Endothelial cell of umbilical vein (primary cell): ENCODE measurements at regions not wholly inside any gene's neighbourhood (a gene's known extent, or its start where the extent isn't known, plus 50 kb on each side); places are given as distances from the start of the nearest gene placed in this dataset.

Experiments
- BruUV-seq: library from RNA; stranded (reverse); fragments of 400-500 nt; replicated peaks from 2 replicates; lab custom pipeline; 2021; lab: Mats Ljungman, UMichigan
- CTCF ChIA-PET: fragments of 300-600, 350-600 bp; sonication (Branson Sonifier 250); formaldehyde crosslinking; loops from one replicate; lab custom pipeline; 2021; ENCODE audit warnings: antibody characterized with exemption, inconsistent platforms; lab: Charles Lee
- POLR2A ChIA-PET: fragments of 300-600, 350-600 bp; sonication (Branson Sonifier 250); formaldehyde crosslinking; loops from one replicate; lab custom pipeline; 2021; ENCODE audit warnings: antibody characterized with exemption, inconsistent platforms; lab: Charles Lee
- DNase-seq: peaks from one replicate; pipeline ENCODE4 v3.0.0-alpha.2; 2011; ENCODE audit warnings: low read depth, low spot score
- FAIRE-seq: peaks from 2 replicates; lab custom pipeline; 2011; peaks lifted over from hg19 to GRCh38; lab: Jason Lieb, UNC
- H2AFZ ChIP-seq: 2 replicates; pipeline ENCODE4 v1.6.0; 2012; ENCODE audit warnings: low read depth, low read length, control low read depth, inconsistent platforms
- H3K27ac ChIP-seq: 2 replicates; pipeline ENCODE4 v1.5.1; 2011; ENCODE audit warnings: low read depth, mild to moderate bottlenecking, control low read depth, low read length, moderate library complexity; ENCODE audit not compliant: insufficient read depth
- H3K27me3 ChIP-seq, 2 experiments: 2 replicates each; pipeline versions ENCODE4 v1.6.0 to v1.6.1; 2011; ENCODE audit warnings: low read length in 2 of 2, mixed read lengths in 1 of 2; ENCODE audit not compliant: control insufficient read depth in 2 of 2, insufficient read depth in 2 of 2
- H3K36me3 ChIP-seq, 2 experiments: 2 replicates in 1 of 2; 3 replicates in 1 of 2; pipeline ENCODE4 v1.5.1; 2011; ENCODE audit warnings: low read length in 2 of 2, mild to moderate bottlenecking in 1 of 2, moderate library complexity in 1 of 2; ENCODE audit not compliant: control insufficient read depth in 2 of 2, insufficient read depth in 2 of 2; ENCODE audit errors: extremely low read depth in 1 of 2
- H3K4me1 ChIP-seq: 3 replicates; pipeline ENCODE4 v1.5.1; 2011; ENCODE audit warnings: mild to moderate bottlenecking, low read length; ENCODE audit not compliant: control insufficient read depth, insufficient read depth; ENCODE audit errors: extremely low read depth
- H3K4me2 ChIP-seq: 2 replicates; pipeline ENCODE4 v1.6.1; 2011; ENCODE audit warnings: low read length, control low read depth, mixed read lengths; ENCODE audit not compliant: insufficient read depth
- H3K4me3 ChIP-seq, 3 experiments: fragments of 200-600 bp in 1 of 3; sonication (generic), shearing (Covaris generic) in 1 of 3; replicated peaks in 1 of 3; 2 replicates each; pipeline ENCODE4 v1.5.1; 2011 to 2016; ENCODE audit warnings: control low read depth in 3 of 3, low read length in 3 of 3, mild to moderate bottlenecking in 2 of 3, inconsistent platforms in 1 of 3, low read depth in 1 of 3, moderate library complexity in 1 of 3; ENCODE audit not compliant: insufficient read depth in 1 of 3
- H3K79me2 ChIP-seq: 2 replicates; pipeline ENCODE4 v1.6.0; 2012; ENCODE audit warnings: low read length, inconsistent platforms; ENCODE audit not compliant: control insufficient read depth, insufficient read depth
- H3K9ac ChIP-seq: replicated peaks from 2 replicates; pipeline ENCODE3; 2011; ENCODE audit warnings: low read length, control low read depth; ENCODE audit not compliant: insufficient read depth; ENCODE audit errors: extremely low read depth
- H3K9me1 ChIP-seq: replicated peaks from 3 replicates; pipeline ENCODE4 v1.6.0; 2011; ENCODE audit warnings: mild to moderate bottlenecking, low read length; ENCODE audit not compliant: control insufficient read depth, insufficient read depth; ENCODE audit errors: extremely low read depth
- H3K9me3 ChIP-seq: replicated peaks from 2 replicates; pipeline ENCODE4 v1.5.1; 2012; ENCODE audit warnings: low read length, inconsistent platforms; ENCODE audit not compliant: control insufficient read depth, insufficient read depth
- H4K20me1 ChIP-seq: replicated peaks from 2 replicates; pipeline ENCODE3; 2011; ENCODE audit warnings: mild to moderate bottlenecking, low read length; ENCODE audit not compliant: control insufficient read depth, insufficient read depth; ENCODE audit errors: extremely low read depth
- EZH2 ChIP-seq: IDR thresholded peaks from 2 replicates; pipeline ENCODE4 v1.6.1; 2012; ENCODE audit warnings: borderline replicate concordance, low read depth, mild to moderate bottlenecking, moderate library complexity, low read length, inconsistent platforms; ENCODE audit not compliant: severe bottlenecking
- FOS ChIP-seq: IDR thresholded peaks from 2 replicates; pipeline ENCODE4 v1.6.1; 2011; ENCODE audit warnings: mild to moderate bottlenecking, low read length, moderate library complexity, borderline replicate concordance; ENCODE audit not compliant: insufficient read depth
- GATA2 ChIP-seq: IDR thresholded peaks from 2 replicates; pipeline ENCODE4 v1.7.0; 2011; ENCODE audit warnings: low read depth, mild to moderate bottlenecking, moderate library complexity, mixed read lengths, low read length; ENCODE audit not compliant: insufficient read length, insufficient read depth
- JUN ChIP-seq: IDR thresholded peaks from 2 replicates; pipeline ENCODE4 v1.6.1; 2011; ENCODE audit warnings: borderline replicate concordance, low read depth; ENCODE audit not compliant: insufficient read length, insufficient read depth
- MAX ChIP-seq: IDR thresholded peaks from 2 replicates; pipeline ENCODE4 v1.6.1; 2011; ENCODE audit not compliant: insufficient read depth, insufficient read length
- MYC ChIP-seq: IDR thresholded peaks from one replicate; pipeline ENCODE4 v1.6.1; 2011; ENCODE audit warnings: mild to moderate bottlenecking, low read depth, low read length
- POLR2A ChIP-seq: IDR thresholded peaks from 2 replicates; pipeline ENCODE4 v1.6.1; 2012; ENCODE audit warnings: low read depth, mild to moderate bottlenecking, control low read depth, low read length
- POLR2AphosphoS5 ChIP-seq: IDR thresholded peaks from 2 replicates; pipeline ENCODE4 v1.6.1; 2012; ENCODE audit warnings: low read depth, mild to moderate bottlenecking, control low read depth, low read length, moderate library complexity; ENCODE audit not compliant: insufficient read depth
- dilution Hi-C: fragments of 300-500 bp; cut with MboI; formaldehyde crosslinking; loops from one replicate; pipeline ENCODE4 v1.15.0; 2019; ENCODE audit warnings: low sequenced_read_pairs; ENCODE audit not compliant: extremely low pct_ligation_motif_present
- intact Hi-C: fragments of 100-400 bp; cut with micrococcal nuclease; formaldehyde crosslinking; loops from one replicate; pipeline ENCODE4 v1.10.0; 2022
- TF ChIP-seq, protein P1 (sequence below), 2 donors: IDR thresholded peaks; 1 replicate in 1 of 2; 2 replicates in 1 of 2; pipeline ENCODE4 v1.5.1; 2011; ENCODE audit warnings: low read length in 2 of 2, mild to moderate bottlenecking in 2 of 2, moderate library complexity in 2 of 2, control low read depth in 1 of 2, inconsistent platforms in 1 of 2, low read depth in 1 of 2; ENCODE audit not compliant: insufficient read depth in 1 of 2; ENCODE audit errors: extremely low read depth in 1 of 2

GRCh38 chr4:163857903-163858302 is 363.4 kb downstream of the TMA16 start:
- Histone ChIP-seq H3K9me1 (no peaks in the 10 kb centered on the region), H4K20me1 (no peaks in the 10 kb centered on the region), H3K9me3 (no peaks in the 10 kb centered on the region), H3K27me3 (no peaks in the 10 kb centered on the region), H3K4me1 (no peaks in the 10 kb centered on the region), H3K4me2 (no peak overlapping the region), H3K4me3 (no peak overlapping the region), H3K79me2 (no peaks in the 10 kb centered on the region), H3K9ac (no peak overlapping the region), H2AFZ (no peak overlapping the region), H3K36me3 (no peaks in the 10 kb centered on the region), H3K27ac (no peak overlapping the region)
- no TSS peak for BruUV-seq
- FAIRE-seq (no peak), DNase-seq (no peak)
- intact Hi-C loops (no loop called here), dilution Hi-C loops (no loop called here)
- CTCF ChIA-PET, result no interaction called here
- POLR2A ChIA-PET, result no interaction called here
- TF ChIP-seq POLR2A, result no peak
- no peak for TF ChIP-seq MAX
- TF ChIP-seq JUN, result no peak
- no peak for TF ChIP-seq MYC
- no peak for TF ChIP-seq POLR2AphosphoS5
- TF ChIP-seq FOS, result no peak
- no peak for TF ChIP-seq GATA2
- TF ChIP-seq, protein P1, sequence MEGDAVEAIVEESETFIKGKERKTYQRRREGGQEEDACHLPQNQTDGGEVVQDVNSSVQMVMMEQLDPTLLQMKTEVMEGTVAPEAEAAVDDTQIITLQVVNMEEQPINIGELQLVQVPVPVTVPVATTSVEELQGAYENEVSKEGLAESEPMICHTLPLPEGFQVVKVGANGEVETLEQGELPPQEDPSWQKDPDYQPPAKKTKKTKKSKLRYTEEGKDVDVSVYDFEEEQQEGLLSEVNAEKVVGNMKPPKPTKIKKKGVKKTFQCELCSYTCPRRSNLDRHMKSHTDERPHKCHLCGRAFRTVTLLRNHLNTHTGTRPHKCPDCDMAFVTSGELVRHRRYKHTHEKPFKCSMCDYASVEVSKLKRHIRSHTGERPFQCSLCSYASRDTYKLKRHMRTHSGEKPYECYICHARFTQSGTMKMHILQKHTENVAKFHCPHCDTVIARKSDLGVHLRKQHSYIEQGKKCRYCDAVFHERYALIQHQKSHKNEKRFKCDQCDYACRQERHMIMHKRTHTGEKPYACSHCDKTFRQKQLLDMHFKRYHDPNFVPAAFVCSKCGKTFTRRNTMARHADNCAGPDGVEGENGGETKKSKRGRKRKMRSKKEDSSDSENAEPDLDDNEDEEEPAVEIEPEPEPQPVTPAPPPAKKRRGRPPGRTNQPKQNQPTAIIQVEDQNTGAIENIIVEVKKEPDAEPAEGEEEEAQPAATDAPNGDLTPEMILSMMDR (IDR thresholded peaks at IDR 0.05; ENCODE audit: extremely low read depth in 1 of 2, insufficient read depth in 1 of 2, low read depth in 1 of 2, low read length in 2 of 2), result no peak
- TF ChIP-seq EZH2, result no peak
